Activated naive CD4-positive, alpha-beta T cell treated with Interleukin-2 at 50 U/mL for 16 hours (primary cell): ENCODE measurements at regions not wholly inside any gene's neighbourhood (a gene's known extent, or its start where the extent isn't known, plus 50 kb on each side); places are given as distances from the start of the nearest gene placed in this dataset.

Experiments
- DNase-seq: peaks from one replicate; pipeline ENCODE4 v3.0.0-alpha.2; 2020

DNA sequence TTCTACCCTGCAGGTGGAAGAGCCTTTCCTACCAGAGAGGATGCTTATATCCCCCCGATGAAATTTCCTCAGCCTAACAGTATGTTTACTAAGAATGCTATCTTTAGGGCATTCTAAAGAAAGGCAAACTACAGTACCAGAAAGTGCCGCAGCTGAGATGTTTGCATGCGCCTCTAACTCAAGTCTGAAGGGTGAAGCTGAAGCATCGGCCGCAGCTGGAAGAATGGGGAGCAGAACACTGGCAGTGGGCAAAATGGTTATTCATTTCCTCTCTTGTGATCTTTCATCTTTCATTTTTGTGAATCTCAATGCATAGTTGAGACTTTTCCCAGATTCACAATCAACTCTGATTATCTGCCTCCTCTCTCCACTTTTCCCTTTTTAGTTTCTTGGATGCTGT is 648.2 kb upstream of the ZEB2 start:
- no peak for DNase-seq

DNA sequence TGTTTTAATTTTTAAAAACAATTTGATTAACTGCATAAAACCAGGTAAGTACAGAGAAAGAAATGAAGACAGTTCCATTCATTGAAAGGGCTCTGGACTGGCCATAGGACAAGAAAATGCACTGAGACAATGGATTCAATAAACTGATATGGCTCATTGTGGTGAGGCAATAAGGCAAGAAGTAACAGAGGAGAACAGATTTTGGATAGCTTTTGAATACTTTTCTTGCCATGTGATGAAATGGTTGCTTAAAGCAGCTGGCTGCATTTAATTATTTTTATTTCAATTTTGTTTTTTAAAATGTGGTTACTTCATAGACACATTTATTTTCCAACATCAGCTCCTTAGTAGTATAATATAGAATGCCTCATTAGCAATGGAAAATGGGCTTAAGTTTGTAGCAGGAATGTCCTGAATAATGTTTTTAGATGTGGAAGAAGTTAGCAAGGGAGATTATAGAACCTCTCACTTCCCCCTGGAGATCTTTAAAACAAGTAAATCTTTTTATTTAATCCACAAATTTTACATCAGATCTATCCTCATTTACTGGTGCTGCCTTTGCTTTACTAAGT is 646.9 kb upstream of the ZEB2 start:
- DNase-seq, result no peak

DNA sequence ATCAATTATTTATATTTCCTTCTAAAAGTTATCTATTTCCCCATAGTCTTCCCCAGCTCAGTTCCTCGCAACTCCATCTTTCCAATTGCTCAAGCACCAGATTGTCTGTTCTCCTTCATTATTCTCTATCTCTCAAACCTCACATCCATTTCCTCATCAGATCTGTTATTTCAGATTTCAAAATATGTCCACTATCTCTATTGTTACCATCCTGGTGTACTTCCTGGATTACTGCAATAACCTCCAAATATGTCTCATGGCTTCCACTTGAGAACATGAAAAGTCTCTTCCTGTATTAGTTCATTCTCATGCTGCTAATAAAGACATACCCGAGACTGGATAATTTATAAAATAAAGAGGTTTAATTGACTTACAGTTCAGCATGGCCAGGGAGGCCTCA is 641.7 kb upstream of the ZEB2 start:
- no peak for DNase-seq

DNA sequence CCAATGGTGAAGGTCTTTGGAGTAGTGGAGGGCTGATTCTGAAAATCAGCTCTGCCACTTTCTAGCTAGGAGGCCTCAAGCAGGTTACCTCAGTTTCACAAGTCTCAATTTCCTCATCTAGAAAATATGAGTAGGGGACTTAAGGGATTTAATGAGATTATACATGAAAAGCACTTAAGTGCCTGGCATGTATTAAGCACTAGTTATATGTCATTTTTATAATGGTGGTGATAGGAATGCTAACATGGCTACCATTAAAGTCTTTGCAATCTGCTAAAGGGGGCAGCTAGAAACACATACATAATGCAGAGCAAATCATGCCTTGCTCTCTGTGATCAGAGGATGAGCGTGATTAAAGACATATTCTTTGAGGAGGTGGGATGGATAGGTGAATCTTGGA is 640.9 kb upstream of the ZEB2 start:
- DNase-seq, result no peak

DNA sequence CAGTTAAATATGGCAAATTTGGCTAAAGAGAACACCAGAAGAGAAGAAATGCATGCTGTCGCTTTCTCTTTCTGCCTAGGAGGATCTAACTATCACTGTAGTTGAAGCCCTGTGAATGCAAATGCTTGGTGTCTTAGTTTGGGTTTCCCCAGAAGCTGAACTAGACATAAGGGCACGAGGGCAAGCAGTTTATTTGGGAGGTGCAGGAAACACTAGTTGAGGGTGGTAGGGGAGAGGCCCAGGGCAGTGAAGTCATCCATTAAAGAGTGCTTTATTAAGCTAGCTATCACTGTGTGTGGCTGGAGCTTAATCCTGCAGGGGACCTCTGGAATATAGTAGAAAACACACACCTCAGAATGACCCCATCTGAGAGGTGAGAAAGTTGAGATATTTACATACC is 639.8 kb upstream of the ZEB2 start:
- no peak for DNase-seq

DNA sequence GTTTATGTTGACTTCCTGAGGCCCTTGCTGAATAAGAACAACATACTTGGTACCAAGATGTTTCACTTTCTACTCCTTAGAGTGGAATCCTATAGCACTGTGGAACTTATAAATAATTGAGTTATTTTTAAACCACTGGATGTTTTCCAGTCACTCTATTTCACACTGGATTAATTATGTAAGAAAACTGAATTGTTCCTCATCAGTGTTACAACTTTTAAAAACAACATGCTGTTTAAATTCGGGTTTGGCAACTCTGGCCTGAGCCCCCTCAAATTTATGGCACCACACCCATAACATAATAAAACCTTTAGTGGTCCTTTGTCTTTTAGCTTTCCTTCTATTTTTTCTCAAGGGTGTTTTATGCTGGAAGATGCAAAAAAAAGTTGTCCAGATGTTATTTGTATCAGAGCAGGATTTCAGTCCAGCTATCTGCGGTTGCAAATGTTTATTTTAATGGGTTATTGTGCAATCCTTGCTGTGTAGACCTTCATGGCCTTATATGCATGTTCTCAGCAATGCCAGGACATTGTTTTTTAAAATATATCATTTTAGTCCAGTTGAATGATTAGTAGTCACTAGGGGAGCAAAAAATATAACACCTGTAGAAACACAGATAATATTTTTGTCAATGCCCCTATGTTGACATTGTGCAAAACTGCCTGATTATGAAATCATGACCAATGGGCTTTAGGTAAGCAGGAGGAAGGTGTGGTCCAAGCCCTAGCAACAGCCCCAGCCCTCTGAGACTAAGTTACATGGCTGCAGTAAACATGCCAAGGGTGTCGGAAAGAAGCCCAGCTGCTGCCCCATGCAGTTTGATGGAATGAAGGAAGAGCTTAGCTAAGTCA is 638.0 kb upstream of the ZEB2 start:
- no peak for DNase-seq

DNA sequence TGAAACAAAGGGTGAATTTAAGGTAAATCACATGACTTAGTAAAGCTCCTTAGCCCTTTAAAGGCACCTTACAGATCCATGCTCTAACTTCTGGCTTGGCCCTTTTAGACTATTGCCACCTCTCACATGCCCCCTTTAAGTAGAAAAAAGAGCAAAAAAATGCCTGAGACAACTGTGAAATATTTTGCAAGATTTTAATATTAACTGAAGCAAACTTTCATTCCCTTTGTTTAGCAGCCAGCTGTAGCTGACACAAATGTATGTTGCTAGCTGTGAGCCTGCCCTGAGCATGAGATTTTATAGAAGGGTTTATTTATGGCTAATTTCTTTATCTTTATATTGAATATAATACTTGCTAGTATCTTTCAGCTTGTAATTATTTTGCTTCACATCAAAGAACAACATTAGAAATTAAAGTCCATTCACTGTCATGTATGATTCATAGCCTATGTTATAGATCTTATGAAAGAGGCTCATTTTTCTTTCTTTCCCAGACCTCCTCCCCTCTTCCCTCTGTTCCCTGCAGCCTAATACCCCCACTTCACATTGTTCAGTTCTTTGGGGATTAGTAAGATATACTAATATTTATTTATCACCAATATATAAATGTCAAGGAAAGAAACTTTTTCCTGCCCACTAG is 637.2 kb upstream of the ZEB2 start:
- no peak for DNase-seq

DNA sequence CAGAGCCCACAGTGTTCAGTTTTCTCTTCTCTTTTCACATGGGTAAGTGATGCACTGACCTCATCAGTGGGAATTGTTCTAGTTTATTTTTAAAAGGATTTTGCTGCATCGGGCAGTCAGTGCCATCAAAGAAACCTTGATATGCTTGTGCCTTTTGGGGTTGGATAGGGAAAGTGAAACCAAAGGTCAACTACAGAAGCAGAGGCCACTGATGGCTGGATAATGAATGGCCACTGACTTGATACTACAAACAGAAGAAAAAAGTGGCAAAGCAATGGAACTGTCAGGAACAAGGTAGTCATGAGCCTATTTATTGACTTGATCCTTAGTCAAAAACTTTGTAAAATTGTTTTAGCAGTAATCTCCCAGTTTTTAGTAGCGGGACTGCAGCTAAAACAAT is 636.3 kb upstream of the ZEB2 start:
- no peak for DNase-seq

DNA sequence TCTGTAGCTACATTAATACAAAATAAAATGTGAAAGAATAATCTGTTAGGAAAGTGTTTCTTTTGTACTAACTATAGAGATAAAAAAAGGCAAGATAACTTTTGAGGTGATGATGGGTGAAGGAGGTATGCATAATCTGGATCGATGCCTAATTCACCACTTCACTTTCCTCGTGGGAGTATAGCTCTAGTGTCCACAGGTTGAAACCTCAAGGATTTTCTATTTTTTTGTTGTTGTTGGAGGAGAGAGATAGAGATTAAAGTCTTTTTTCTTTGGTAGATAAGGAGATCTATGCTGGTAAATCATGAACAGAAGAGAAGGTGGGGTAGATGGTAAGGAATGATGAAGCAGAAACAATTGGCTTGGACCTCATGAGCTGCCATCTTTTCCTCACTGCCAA is 635.3 kb upstream of the ZEB2 start:
- no peak for DNase-seq

DNA sequence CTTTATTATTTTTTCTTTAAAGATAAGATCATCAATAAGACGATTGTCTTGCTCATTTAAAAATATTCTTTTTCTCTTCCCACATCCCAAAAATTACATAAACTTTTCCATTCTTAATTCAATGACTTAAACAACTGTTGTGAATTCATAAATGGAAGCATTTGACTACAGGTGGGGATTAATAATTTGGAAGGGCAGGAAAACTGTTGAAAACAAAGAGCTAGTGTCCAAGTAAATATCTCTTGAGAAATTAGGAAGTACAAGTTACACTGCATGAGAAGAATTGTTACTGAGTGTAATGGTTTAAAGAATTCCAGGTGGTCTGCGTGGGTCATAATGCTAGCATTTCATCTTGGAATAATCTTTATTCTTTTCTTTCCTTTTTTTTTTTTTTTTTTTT is 634.8 kb upstream of the ZEB2 start:
- no peak for DNase-seq

DNA sequence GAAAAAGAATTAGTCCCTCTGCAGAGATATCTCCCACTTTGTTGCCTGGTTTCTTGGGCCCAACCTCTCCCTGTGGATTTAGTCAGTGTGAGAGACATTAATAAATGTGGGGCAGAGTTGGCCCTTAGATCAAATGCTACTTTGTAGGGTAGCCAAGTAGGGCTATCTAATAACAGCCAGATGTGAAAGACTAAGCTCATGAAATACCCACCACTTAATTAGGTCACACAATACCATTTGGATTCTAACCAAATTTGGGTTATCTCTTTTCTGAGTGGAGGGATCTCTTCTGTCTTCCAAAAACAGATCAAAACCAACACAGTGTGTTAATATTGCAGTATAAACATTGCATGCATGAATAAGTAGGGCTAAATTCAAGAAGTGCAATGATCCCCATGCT is 626.8 kb upstream of the ZEB2 start:
- DNase-seq, result no peak

DNA sequence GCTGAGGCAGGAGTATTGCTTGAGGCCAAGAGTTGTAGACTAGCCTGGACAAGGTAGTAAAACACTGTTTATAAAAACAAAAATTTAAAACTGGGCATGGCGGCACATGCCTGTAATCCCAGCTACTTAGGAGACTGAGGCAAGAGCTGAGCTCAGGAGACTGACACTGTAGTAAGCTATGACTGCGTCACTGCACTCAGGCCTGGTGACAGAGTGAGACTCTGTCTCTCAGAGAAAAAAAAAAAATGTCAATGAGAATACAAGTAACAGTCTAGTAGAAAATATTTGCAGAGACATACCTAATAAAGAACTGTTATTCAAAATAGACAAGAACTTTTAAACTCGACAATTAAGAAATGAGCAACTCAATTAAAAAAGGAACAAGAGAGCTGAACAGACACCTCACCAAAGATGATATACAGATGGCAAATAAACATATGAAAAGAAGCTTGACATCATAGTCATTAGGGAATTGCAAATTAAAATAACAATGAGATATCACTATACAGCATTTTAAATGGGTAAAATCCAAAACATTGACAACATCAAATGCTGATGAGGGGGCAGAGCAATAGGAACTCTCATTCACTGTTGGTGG is 624.3 kb upstream of the ZEB2 start:
- no peak for DNase-seq

DNA sequence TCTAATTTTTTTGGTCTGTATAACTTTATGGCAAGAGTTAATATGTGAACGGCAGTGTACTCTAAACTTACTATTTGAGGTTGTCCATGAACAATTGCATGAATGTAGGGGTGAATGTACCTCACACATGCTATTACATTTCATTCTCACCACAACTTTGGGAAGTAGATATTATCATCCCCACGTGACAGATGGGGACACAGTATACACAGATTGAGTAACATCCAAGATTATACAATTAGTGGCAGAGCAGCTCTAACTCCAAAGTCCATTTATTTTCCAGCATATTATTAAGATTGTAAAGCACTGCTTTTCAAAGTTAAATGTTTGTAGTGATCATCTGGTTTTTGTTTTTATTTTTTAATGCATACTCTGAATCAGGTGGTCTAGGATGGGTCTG is 622.1 kb upstream of the ZEB2 start:
- DNase-seq, result no peak

DNA sequence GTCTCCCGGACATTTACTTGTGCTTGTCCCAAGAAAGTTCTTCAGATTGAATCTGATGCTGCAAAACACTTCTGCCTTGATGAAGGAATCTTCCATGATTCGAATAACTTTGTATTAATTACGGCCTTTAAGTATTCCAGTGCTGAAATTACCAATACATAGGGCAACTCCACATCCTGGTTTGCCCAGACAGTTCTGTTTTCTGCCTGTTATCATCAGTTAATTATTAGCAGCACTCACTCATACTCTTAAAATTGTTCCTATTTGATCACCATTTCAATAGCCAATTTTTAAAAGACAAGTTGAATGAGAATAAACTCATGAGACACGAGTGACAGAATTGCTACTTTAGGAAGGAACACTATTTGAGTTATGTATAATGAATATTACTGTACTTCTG is 620.7 kb upstream of the ZEB2 start:
- no peak for DNase-seq

DNA sequence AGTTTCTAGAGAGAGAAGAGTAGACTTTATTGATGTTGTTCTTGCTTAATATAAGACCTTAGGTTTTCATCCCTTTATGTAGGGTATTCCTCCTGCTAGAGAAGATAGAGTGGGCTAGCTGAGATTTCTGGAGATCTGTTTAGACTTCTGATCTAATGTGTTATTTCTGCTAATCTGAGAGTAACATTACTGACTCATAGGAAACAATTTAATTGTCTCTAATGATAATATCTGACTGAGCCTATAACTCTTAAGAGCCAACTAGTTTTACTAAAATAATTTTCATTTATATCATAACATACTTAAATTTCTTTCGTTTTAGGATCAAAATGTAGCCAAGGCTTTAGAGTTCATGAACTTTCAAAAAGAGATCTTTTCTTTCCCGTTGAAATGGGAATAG is 618.7 kb upstream of the ZEB2 start:
- no peak for DNase-seq

DNA sequence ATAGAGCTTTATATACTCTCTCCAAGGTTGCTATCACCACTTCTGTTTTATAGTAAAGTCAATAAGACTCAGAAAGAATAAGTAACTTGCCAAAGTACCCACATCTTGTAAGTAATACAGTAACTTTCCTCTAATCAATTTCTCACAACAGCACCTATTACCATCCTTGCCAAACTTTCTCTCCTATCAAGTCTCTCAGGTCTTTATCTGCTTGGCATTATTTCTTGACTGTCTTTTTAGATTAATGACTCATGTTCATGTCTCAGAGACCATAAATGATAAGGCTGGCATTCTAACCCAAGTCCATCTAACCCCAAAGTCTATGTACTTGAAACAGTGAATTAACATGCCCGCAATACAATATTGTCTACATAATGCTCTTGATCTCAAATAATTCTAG is 618.0 kb upstream of the ZEB2 start:
- DNase-seq, result no peak

DNA sequence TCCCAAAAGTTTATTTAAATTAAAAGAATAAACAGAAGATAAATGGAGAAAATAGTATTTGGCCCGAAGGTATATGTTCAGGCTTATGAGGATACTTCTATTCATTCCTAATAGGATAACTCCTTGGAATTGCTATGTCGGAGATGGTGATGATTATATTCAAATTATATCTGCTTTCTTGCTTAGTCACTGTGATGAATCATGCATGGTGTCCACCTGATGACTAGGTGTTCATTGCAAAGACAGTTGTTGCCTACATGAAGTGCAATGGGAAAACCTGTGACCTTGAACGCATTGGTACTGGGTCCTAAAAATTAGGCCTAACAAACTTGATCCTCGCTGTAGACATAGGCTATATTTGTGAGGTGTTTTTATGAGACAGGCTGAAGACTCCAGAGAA is 617.3 kb upstream of the ZEB2 start:
- no peak for DNase-seq

DNA sequence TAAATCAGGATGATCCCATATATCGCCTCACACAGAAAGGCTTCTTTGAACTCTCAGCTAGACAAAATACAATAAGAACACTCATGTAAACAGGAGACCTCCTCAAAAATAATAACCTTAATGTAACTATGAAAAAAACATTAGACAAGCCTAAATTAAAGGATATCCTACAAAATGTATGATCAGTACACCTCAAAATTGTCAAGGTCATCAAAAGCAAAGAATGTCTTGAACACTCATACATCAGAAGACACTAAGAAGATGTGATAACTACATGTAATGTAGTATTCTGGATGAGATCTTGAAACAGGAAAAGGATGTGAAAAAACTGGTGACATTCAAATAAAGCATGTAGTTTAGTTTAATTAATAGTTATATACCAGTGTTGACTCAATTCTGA is 616.8 kb upstream of the ZEB2 start:
- DNase-seq, result no peak

DNA sequence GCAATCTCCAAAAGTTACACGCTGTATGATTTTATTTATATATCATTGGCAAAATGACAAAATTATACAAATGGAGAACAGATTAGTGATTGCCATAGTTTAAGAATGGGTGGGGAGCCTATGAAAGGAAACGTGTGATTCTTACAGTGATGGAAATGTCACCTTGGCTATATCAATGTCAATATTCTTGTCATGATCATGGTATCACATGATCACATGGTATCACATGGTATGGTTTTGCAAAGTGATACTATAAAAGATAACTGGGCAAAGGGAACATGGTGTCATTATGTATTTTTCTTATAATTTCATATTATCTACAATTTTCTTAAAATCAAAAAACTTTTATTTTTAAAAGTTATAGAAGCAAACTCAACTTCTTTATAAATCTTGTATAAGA is 606.2 kb upstream of the ZEB2 start:
- no peak for DNase-seq

DNA sequence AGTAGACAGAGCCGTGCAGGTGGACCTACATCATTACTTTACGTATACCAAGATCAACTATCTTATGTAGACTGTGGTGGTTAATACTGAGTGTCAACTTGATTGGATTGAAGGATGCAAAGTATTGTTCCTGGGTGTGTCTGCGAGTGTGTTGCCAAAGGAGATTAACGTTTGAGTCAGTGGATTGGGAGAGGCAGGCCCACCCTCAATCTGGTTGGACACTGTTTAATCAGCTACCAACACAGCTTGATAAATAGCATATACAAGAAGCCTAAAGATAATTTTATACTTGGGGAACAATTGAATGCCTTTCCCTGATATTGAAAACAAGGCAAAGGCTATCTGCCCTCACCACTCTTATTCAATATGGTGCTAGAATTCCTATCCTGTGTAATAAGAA is 604.2 kb upstream of the ZEB2 start:
- DNase-seq, result no peak

DNA sequence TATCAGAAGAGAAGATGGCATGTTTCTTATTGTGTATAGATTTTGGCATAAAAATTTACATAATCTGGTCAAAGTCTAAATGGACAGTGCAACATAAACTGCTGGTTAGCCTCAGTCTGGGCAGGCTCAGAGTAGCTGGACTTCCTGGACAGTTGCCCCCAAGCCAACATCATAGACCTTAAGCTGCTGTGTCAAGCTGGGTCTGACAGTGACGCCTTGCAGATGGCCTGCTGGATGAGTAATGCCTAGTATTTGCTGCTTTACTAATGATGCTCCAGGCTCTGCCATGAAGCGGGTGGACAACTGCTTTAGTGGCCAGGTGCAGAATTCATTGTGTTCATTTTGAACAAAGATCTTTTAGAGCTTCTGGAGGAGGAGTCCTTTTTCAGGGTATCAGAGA is 603.7 kb upstream of the ZEB2 start:
- no peak for DNase-seq

DNA sequence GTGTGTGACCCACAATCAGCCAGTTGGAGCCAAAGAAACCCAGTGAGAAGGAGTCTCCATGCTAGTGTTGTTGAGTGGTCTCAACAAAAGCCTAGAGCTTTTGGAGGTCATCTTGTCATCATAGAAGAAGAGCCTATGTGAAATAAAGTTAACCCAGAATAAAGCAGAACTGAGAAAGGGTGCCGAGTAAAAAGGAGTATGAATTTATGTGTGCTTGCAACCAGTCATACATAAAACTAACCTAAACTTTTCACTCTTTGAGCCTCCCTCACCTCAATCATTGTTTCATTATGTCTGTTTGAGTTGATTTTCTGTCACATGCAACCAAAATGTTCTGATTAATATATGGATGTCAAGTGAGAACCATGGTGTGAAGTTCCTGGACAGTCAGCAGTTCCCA is 599.3 kb upstream of the ZEB2 start:
- DNase-seq, result no peak

DNA sequence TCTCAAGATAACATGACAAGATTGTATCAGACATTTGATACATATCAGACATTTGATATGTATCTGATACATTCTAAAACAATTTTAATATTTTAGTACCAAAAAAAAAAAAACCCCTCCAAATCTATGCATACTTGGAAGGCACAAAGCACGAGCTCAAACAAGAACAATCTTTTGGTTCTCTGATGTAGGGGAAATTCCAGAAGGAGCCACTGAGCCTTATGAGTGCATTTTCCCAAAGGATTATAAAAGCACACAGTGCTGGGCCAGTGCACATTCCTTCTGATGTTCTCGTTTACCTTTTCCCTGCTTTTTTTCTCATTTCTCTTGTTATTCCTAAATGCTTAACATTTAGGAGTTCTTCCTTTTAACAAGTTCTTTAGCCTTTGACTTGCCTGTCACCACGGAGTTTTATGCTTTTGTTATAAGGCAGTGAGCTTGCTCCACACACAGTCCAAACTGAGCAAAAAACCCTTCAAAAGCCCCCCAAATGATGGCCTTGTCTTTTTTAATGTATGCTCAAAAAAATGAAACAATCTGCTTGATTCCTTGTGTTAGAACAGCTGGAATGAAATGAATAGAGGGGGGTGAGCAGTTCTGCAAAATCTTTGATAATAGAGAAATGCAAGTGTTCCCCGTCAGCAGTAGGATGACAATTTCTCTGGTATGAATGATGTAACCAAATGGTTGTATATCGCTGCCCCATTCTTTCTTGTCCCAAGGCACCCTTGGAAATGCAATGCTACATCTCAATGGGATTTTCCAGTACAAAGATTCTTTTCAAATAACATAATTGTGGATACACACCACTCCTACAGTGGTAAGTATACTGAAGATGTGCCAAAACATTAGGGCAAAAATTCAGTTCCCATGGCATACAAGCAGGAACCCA is 597.2 kb upstream of the ZEB2 start:
- no peak for DNase-seq
